ENCODE measurements at regions not wholly inside any gene's neighbourhood (a gene's known extent, or its start where the extent isn't known, plus 50 kb on each side); places are given as distances from the start of the nearest gene placed in this dataset.
"Not testable (repeated sequence)": the region's sequence is repeated elsewhere in the genome, so short reads cannot be mapped to it uniquely, and the experiment has no call there.

- H3K9me3 Mint-ChIP-seq, result no peaks in the 10 kb centered on the region
- no peak overlapping the region for H3K27ac Mint-ChIP-seq
- H3K4me3 Mint-ChIP-seq, result no peak overlapping the region
- no peaks in the 10 kb centered on the region for H3K4me1 Mint-ChIP-seq
- H3K36me3 Mint-ChIP-seq, result no peaks in the 10 kb centered on the region
- DNase-seq, result no peak
- peaks cover 8% of the 10 kb centered on the region for H3K27me3 Mint-ChIP-seq
These were observed 143.3 kb upstream of the MB21D2 start for GRCh38 chr3:193060748-193061546.

GRCh38 chr3:193068365-193068764 is 150.7 kb upstream of the MB21D2 start:
- DNase-seq, result no peak
- no peaks in the 10 kb centered on the region for H3K9me3 Mint-ChIP-seq
- H3K36me3 Mint-ChIP-seq, result no peaks in the 10 kb centered on the region
- no peaks in the 10 kb centered on the region for H3K4me1 Mint-ChIP-seq
- H3K27ac Mint-ChIP-seq, result no peak overlapping the region
- no peak overlapping the region for H3K4me3 Mint-ChIP-seq
- peaks cover 20% of the 10 kb centered on the region for H3K27me3 Mint-ChIP-seq

- not testable (repeated sequence) for H3K4me1 Mint-ChIP-seq, H3K9me3 Mint-ChIP-seq, H3K27ac Mint-ChIP-seq, H3K36me3 Mint-ChIP-seq, H3K4me3 Mint-ChIP-seq, DNase-seq
- H3K27me3 Mint-ChIP-seq, result peaks cover 15% of the 10 kb centered on the region
These were observed 152.1 kb upstream of the MB21D2 start for GRCh38 chr3:193069732-193070131.

GRCh38 chr3:193078996-193079753 is 161.5 kb upstream of the MB21D2 start:
- no peak overlapping the region for H3K27ac Mint-ChIP-seq
- DNase-seq, result no peak
- H3K9me3 Mint-ChIP-seq, result no peaks in the 10 kb centered on the region
- no peaks in the 10 kb centered on the region for H3K36me3 Mint-ChIP-seq
- peaks cover 11% of the 10 kb centered on the region for H3K27me3 Mint-ChIP-seq
- H3K4me1 Mint-ChIP-seq, result no peaks in the 10 kb centered on the region
- no peak overlapping the region for H3K4me3 Mint-ChIP-seq

- H3K27ac Mint-ChIP-seq, result no peak overlapping the region
- H3K27me3 Mint-ChIP-seq, result peaks cover 2% of the 10 kb centered on the region
- DNase-seq, result no peak
- H3K4me3 Mint-ChIP-seq, result no peak overlapping the region
- no peaks in the 10 kb centered on the region for H3K9me3 Mint-ChIP-seq
- H3K36me3 Mint-ChIP-seq, result no peaks in the 10 kb centered on the region
- H3K4me1 Mint-ChIP-seq, result no peaks in the 10 kb centered on the region
These were observed 160.1 kb upstream of the PLAAT1 start for GRCh38 chr3:193080821-193081365.

GRCh38 chr3:193085655-193086054 is 155.4 kb upstream of the PLAAT1 start:
- Mint-ChIP-seq H3K27me3 (peaks cover 15% of the 10 kb centered on the region), H3K4me1 (no peaks in the 10 kb centered on the region), H3K27ac (no peak overlapping the region), H3K36me3 (no peaks in the 10 kb centered on the region), H3K4me3 (no peak overlapping the region), H3K9me3 (no peaks in the 10 kb centered on the region)
- no peak for DNase-seq

GRCh38 chr3:193086681-193087080 is 154.3 kb upstream of the PLAAT1 start:
- Mint-ChIP-seq H3K27me3 (peaks cover 15% of the 10 kb centered on the region), H3K4me3 (no peak overlapping the region), H3K9me3 (peaks cover 2% of the 10 kb centered on the region), H3K27ac (no peak overlapping the region), H3K36me3 (no peaks in the 10 kb centered on the region), H3K4me1 (no peaks in the 10 kb centered on the region)
- DNase-seq, result no peak

- Mint-ChIP-seq H3K9me3 (peaks cover 2% of the 10 kb centered on the region), H3K4me3 (no peak overlapping the region), H3K36me3 (no peaks in the 10 kb centered on the region), H3K4me1 (no peaks in the 10 kb centered on the region), H3K27me3 (peaks cover 15% of the 10 kb centered on the region), H3K27ac (no peak overlapping the region)
- no peak for DNase-seq
These were observed 153.7 kb upstream of the PLAAT1 start for GRCh38 chr3:193087336-193087735.

GRCh38 chr3:193095366-193095765 is 145.7 kb upstream of the PLAAT1 start:
- Mint-ChIP-seq H3K4me1 (no peaks in the 10 kb centered on the region), H3K36me3 (no peaks in the 10 kb centered on the region), H3K27ac (no peak overlapping the region), H3K9me3 (peaks cover 6% of the 10 kb centered on the region), H3K27me3 (no peaks in the 10 kb centered on the region), H3K4me3 (no peak overlapping the region)
- DNase-seq, result no peak

GRCh38 chr3:193096076-193096475 is 144.9 kb upstream of the PLAAT1 start:
- H3K27me3 Mint-ChIP-seq, result no peaks in the 10 kb centered on the region
- DNase-seq, result no peak
- no peaks in the 10 kb centered on the region for H3K4me1 Mint-ChIP-seq
- H3K4me3 Mint-ChIP-seq, result no peak overlapping the region
- H3K9me3 Mint-ChIP-seq, result peaks cover 8% of the 10 kb centered on the region
- no peak overlapping the region for H3K27ac Mint-ChIP-seq
- no peaks in the 10 kb centered on the region for H3K36me3 Mint-ChIP-seq

GRCh38 chr3:193114431-193115340 is 126.3 kb upstream of the PLAAT1 start:
- no peak for DNase-seq
- H3K9me3 Mint-ChIP-seq, result peaks cover 2% of the 10 kb centered on the region
- H3K36me3 Mint-ChIP-seq, result no peaks in the 10 kb centered on the region
- no peak overlapping the region for H3K27ac Mint-ChIP-seq
- H3K27me3 Mint-ChIP-seq, result no peaks in the 10 kb centered on the region
- no peaks in the 10 kb centered on the region for H3K4me1 Mint-ChIP-seq
- no peak overlapping the region for H3K4me3 Mint-ChIP-seq

- DNase-seq, result no peak
- Mint-ChIP-seq H3K27ac (no peak overlapping the region), H3K27me3 (no peaks in the 10 kb centered on the region), H3K36me3 (no peaks in the 10 kb centered on the region), H3K9me3 (no peaks in the 10 kb centered on the region), H3K4me3 (no peak overlapping the region), H3K4me1 (no peaks in the 10 kb centered on the region)
These were observed 124.2 kb upstream of the PLAAT1 start for GRCh38 chr3:193116871-193117270.

- no peak overlapping the region for H3K4me3 Mint-ChIP-seq
- H3K4me1 Mint-ChIP-seq, result no peaks in the 10 kb centered on the region
- no peaks in the 10 kb centered on the region for H3K27me3 Mint-ChIP-seq
- H3K9me3 Mint-ChIP-seq, result no peaks in the 10 kb centered on the region
- no peak for DNase-seq
- H3K27ac Mint-ChIP-seq, result no peak overlapping the region
- no peaks in the 10 kb centered on the region for H3K36me3 Mint-ChIP-seq
These were observed 122.1 kb upstream of the PLAAT1 start for GRCh38 chr3:193118907-193119306.

- no peak for DNase-seq
- H3K36me3 Mint-ChIP-seq, result no peaks in the 10 kb centered on the region
- H3K27me3 Mint-ChIP-seq, result no peaks in the 10 kb centered on the region
- H3K27ac Mint-ChIP-seq, result no peak overlapping the region
- no peaks in the 10 kb centered on the region for H3K4me1 Mint-ChIP-seq
- H3K9me3 Mint-ChIP-seq, result no peaks in the 10 kb centered on the region
- H3K4me3 Mint-ChIP-seq, result no peak overlapping the region
These were observed 121.1 kb upstream of the PLAAT1 start for GRCh38 chr3:193119926-193120325.

- Mint-ChIP-seq H3K9me3 (no peaks in the 10 kb centered on the region), H3K27me3 (peaks cover 7% of the 10 kb centered on the region), H3K27ac (no peak overlapping the region), H3K4me1 (no peaks in the 10 kb centered on the region), H3K36me3 (no peaks in the 10 kb centered on the region), H3K4me3 (no peak overlapping the region)
- DNase-seq, result no peak
These were observed 116.2 kb upstream of the PLAAT1 start for GRCh38 chr3:193124861-193125260.
